Esophagus muscularis mucosa (tissue), 4 donors: ENCODE measurements at regions not wholly inside any gene's neighbourhood (a gene's known extent, or its start where the extent isn't known, plus 50 kb on each side); places are given as distances from the start of the nearest gene placed in this dataset.

Source experiments
- DNase-seq: peaks from one replicate; pipeline ENCODE4 v3.0.0-alpha.2; 2017; ENCODE audit errors: extremely low spot score
- H3K27ac ChIP-seq, 4 donors: fragments of 200-600 bp; sonication (generic); replicated peaks in 1 of 4; 1 replicate in 3 of 4; 2 replicates in 1 of 4; pipeline ENCODE4 v1.5.1; 2016 to 2019; ENCODE audit warnings: mild to moderate bottlenecking in 1 of 4
- H3K27me3 ChIP-seq, 4 donors: fragments of 200-600 bp; sonication (generic); one replicate each; pipeline versions ENCODE4 v1.5.1 to v1.6.0; 2016 to 2019
- H3K36me3 ChIP-seq, 4 donors: fragments of 200-600 bp; sonication (generic); one replicate each; pipeline ENCODE4 v1.5.1; 2016 to 2019
- H3K4me1 ChIP-seq, 4 donors: fragments of 200-600 bp; sonication (generic); one replicate each; pipeline ENCODE4 v1.5.1; 2016 to 2019
- H3K4me3 ChIP-seq, 4 donors: fragments of 200-600 bp; sonication (generic); 1 replicate in 2 of 4; 2 replicates in 2 of 4; pipeline ENCODE4 v1.5.1; 2016 to 2019; ENCODE audit warnings: mild to moderate bottlenecking in 4 of 4, moderate library complexity in 1 of 4
- H3K9me3 ChIP-seq, 4 donors: fragments of 200-600 bp; sonication (generic); 1 replicate in 3 of 4; 2 replicates in 1 of 4; pipeline ENCODE4 v1.5.1; 2016 to 2019
- EP300 ChIP-seq: sonication (generic); formaldehyde crosslinking; IDR thresholded peaks from one replicate; pipeline ENCODE4 v1.6.1; 2017; ENCODE audit warnings: antibody characterized with exemption
- POLR2A ChIP-seq: fragments of 450-650 bp; IDR thresholded peaks from one replicate; pipeline ENCODE4 v1.6.1; 2017; ENCODE audit warnings: antibody characterized with exemption, moderate library complexity, mild to moderate bottlenecking, low read depth
- POLR2AphosphoS5 ChIP-seq, 2 donors: sonication (generic); formaldehyde crosslinking; IDR thresholded peaks; one replicate each; pipeline ENCODE4 v1.6.1; 2017; ENCODE audit warnings: antibody characterized with exemption in 2 of 2
- WGBS: methylation state at CpG from one replicate; pipeline ENCODE4 v1.1.5; 2018; 5-methylcytosine and 5-hydroxymethylcytosine counted together
- intact Hi-C: fragments of 100-400 bp; cut with DNase I; formaldehyde crosslinking; loops from one replicate; pipeline ENCODE4 v1.15.1; 2023
- TF ChIP-seq, protein P1 (sequence below), 3 experiments: fragments of 200-600 bp in 2 of 3; fragments of 450-650 bp in 1 of 3; sonication (generic) in 2 of 3; IDR thresholded peaks; one replicate each; pipeline ENCODE4 v1.5.1; 2017 to 2019; ENCODE audit warnings: antibody characterized with exemption in 3 of 3, mild to moderate bottlenecking in 2 of 3, moderate library complexity in 1 of 3

DNA sequence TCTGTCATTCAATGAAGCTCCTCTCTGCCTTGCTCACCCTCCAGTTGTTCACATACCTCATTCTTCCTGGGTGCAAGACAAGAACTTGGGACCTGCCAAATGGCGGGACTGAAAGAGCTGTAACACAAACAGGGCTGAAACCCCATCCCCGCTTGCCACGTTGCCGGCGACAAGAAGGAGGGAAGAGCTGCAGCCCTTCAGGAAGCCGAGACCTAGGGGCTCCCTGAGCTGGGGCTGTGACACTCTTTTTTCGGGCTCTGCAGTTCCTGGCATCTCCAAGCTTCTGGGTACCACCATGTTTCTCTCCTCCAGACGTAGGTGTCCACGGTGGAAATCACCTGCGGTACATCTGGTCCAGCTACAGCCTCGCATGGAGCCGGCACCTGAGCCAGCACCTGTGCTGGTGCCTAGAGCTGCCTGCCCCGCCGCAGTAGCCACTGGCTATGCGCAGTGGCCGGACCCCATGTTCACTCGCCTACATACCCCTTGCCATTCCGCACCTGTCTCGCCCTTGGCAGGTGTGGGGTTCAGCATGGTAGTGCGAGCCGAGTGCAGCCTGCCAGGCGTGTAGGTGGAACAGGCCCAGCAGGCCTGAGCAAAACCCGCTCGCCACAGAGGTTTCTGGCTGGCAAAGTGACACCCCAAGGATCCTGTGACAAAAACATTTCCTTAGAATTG is 367.0 kb upstream of the NEGR1 start:
- Histone ChIP-seq H3K4me1 (no peaks in the 10 kb centered on the region), H3K27me3 (no peaks in the 10 kb centered on the region), H3K27ac (no peak overlapping the region), H3K36me3 (no peaks in the 10 kb centered on the region), H3K9me3 (no peaks in the 10 kb centered on the region), H3K4me3 (no peak overlapping the region)
- WGBS = 93% methylated on average over 19 of the region's 24 CpGs
- TF ChIP-seq POLR2AphosphoS5 (IDR thresholded peaks at IDR 0.05) (no peak), POLR2A (no peak), EP300 (no peak)
- TF ChIP-seq, protein P1, sequence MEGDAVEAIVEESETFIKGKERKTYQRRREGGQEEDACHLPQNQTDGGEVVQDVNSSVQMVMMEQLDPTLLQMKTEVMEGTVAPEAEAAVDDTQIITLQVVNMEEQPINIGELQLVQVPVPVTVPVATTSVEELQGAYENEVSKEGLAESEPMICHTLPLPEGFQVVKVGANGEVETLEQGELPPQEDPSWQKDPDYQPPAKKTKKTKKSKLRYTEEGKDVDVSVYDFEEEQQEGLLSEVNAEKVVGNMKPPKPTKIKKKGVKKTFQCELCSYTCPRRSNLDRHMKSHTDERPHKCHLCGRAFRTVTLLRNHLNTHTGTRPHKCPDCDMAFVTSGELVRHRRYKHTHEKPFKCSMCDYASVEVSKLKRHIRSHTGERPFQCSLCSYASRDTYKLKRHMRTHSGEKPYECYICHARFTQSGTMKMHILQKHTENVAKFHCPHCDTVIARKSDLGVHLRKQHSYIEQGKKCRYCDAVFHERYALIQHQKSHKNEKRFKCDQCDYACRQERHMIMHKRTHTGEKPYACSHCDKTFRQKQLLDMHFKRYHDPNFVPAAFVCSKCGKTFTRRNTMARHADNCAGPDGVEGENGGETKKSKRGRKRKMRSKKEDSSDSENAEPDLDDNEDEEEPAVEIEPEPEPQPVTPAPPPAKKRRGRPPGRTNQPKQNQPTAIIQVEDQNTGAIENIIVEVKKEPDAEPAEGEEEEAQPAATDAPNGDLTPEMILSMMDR (IDR thresholded peaks at IDR 0.05) = no peak
- no peak for DNase-seq
- intact Hi-C loops = no loop called here

DNA sequence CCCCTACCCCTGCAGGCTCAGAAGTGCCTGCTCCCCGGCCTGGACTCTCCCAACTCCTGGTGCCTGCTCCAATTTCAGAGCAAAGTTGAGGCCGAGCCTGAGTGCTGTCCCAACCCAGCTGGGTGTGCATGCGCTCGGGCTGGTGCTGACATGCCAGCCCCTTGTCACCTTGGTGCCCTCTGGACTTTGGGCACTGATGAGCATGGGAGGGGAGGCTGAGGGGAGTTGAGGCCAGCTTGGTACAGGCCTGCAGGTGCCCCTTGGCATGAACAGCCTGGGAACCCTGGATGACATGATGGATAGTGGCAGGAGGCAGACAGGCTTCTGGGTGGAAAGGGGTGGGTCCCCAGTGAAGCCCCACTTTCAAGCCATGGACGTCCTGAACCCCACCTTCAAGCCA is 366.1 kb upstream of the NEGR1 start:
- intact Hi-C loops = no loop called here
- Histone ChIP-seq H3K4me1 (no peaks in the 10 kb centered on the region), H3K27ac (no peak overlapping the region), H3K36me3 (no peaks in the 10 kb centered on the region), H3K4me3 (no peak overlapping the region), H3K9me3 (no peaks in the 10 kb centered on the region), H3K27me3 (no peaks in the 10 kb centered on the region)
- no peak for DNase-seq
- WGBS = 83% methylated on average over 1 of the region's 5 CpGs
- TF ChIP-seq POLR2A = no peak
- TF ChIP-seq, protein P1 (IDR thresholded peaks at IDR 0.05) = no peak
- no peak for TF ChIP-seq POLR2AphosphoS5 (IDR thresholded peaks at IDR 0.05)
- no peak for TF ChIP-seq EP300

- TF ChIP-seq, protein P1 (IDR thresholded peaks at IDR 0.05) = no peak
- TF ChIP-seq EP300 (no peak), POLR2AphosphoS5 (IDR thresholded peaks at IDR 0.05) (no peak), POLR2A (no peak)
- Histone ChIP-seq H3K36me3 (no peaks in the 10 kb centered on the region), H3K27ac (no peak overlapping the region), H3K9me3 (no peaks in the 10 kb centered on the region), H3K4me1 (no peaks in the 10 kb centered on the region), H3K4me3 (no peak overlapping the region), H3K27me3 (no peaks in the 10 kb centered on the region)
- DNase-seq = no peak
- 83% methylated on average over 2 of the region's 2 CpGs for WGBS
- intact Hi-C loops = no loop called here
Measured at GRCh38 chr1:72643142-72643541, 360.8 kb upstream of the NEGR1 start.

DNA sequence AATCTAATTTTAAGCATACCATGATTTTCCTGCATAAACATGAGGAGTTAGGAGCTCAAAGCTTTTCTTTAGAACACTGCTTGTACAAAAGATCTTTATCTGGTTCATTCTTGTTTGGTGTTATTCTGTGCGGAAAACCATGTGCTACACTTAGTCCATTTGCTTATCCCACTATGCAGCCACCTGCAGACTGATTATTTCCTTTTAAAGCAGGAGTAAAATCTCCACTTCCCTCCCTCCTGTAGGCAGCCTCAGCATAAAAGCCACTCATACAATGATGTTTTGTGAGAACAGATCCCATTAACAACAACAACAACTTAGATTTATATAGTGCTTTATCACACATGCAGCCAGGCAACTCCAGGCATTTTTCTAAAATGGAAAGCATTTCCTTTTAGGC is 355.3 kb upstream of the NEGR1 start:
- H3K4me1 ChIP-seq = peaks cover 0 to 7% (median 2%) of the 10 kb centered on the region in 4 donors
- WGBS = 73% methylated on average over 1 of the region's 1 CpG
- TF ChIP-seq POLR2A (no peak), EP300 (no peak)
- TF ChIP-seq, protein P1 (IDR thresholded peaks at IDR 0.05) = no peak
- no peak overlapping the region for H3K27ac ChIP-seq
- DNase-seq = no peak
- no peaks in the 10 kb centered on the region for H3K9me3 ChIP-seq
- no peaks in the 10 kb centered on the region for H3K27me3 ChIP-seq
- no peaks in the 10 kb centered on the region for H3K36me3 ChIP-seq
- intact Hi-C loops = no loop called here
- no peak overlapping the region for H3K4me3 ChIP-seq

DNA sequence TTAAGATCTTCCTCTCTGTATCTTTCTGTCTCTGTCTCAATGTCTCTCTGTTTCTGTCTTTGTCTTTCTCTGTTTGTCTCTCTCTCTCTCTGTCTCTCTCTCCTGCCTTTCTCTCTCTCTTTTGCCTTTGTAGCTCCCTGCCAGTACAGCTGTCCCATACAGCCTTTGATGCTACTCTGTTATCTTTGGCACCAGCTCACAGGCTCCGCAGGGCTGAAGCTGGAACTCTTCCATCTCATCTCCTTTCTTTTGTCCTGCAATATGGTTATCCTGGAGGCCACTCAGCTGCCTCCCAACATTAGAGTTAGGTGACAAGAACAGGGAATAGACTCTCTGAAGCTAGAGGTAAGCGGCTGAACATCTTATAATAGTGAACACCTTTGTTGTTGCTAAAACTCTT is 354.3 kb upstream of the NEGR1 start:
- TF ChIP-seq POLR2A (no peak), POLR2AphosphoS5 (IDR thresholded peaks at IDR 0.05) (no peak), EP300 (no peak)
- TF ChIP-seq, protein P1 (IDR thresholded peaks at IDR 0.05) = no peak
- H3K27ac ChIP-seq = no peak overlapping the region
- intact Hi-C loops = no loop called here
- H3K4me1 ChIP-seq = peaks cover 0 to 7% (median 2%) of the 10 kb centered on the region in 4 donors
- H3K4me3 ChIP-seq = no peak overlapping the region
- H3K9me3 ChIP-seq = no peaks in the 10 kb centered on the region
- whole genome bisulfite sequencing = 46% methylated on average over 2 of the region's 2 CpGs
- H3K36me3 ChIP-seq = no peaks in the 10 kb centered on the region
- DNase-seq = no peak
- H3K27me3 ChIP-seq = no peaks in the 10 kb centered on the region
